ENCODE measurements at regions not wholly inside any gene's neighbourhood (a gene's known extent, or its start where the extent isn't known, plus 50 kb on each side); places are given as distances from the start of the nearest gene placed in this dataset.
"Not testable (repeated sequence)": the region's sequence is repeated elsewhere in the genome, so short reads cannot be mapped to it uniquely, and the experiment has no call there.

- POLR2A ChIA-PET (ENCODE audit: low non-redundant PET): no interaction called here
- CTCF ChIA-PET: interaction anchor here (0.6 kb wide), 1 partner anchor 28 kb away, joined by 3 read pairs; no protein-coding TSS in a partner anchor
- Histone ChIP-seq H3K9me3 (ENCODE audit: low read depth, low read length, poor library complexity, severe bottlenecking) (peaks cover 6% of the 10 kb centered on the region), H3K27me3 (replicated peaks; ENCODE audit: insufficient read depth, low read depth, low read length, poor library complexity) (no peaks in the 10 kb centered on the region), H3K27ac (ENCODE audit: low read depth, low read length, poor library complexity, severe bottlenecking) (no peak overlapping the region), H3K36me3 (ENCODE audit: insufficient read depth, low read length, poor library complexity, severe bottlenecking) (no peaks in the 10 kb centered on the region), H3K4me3 (ENCODE audit: low read depth, low read length, poor library complexity, severe bottlenecking) (no peak overlapping the region), H3K4me1 (ENCODE audit: insufficient read depth, low read length, poor library complexity, severe bottlenecking) (no peaks in the 10 kb centered on the region)
- TF ChIP-seq, protein P1, sequence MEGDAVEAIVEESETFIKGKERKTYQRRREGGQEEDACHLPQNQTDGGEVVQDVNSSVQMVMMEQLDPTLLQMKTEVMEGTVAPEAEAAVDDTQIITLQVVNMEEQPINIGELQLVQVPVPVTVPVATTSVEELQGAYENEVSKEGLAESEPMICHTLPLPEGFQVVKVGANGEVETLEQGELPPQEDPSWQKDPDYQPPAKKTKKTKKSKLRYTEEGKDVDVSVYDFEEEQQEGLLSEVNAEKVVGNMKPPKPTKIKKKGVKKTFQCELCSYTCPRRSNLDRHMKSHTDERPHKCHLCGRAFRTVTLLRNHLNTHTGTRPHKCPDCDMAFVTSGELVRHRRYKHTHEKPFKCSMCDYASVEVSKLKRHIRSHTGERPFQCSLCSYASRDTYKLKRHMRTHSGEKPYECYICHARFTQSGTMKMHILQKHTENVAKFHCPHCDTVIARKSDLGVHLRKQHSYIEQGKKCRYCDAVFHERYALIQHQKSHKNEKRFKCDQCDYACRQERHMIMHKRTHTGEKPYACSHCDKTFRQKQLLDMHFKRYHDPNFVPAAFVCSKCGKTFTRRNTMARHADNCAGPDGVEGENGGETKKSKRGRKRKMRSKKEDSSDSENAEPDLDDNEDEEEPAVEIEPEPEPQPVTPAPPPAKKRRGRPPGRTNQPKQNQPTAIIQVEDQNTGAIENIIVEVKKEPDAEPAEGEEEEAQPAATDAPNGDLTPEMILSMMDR (conservative IDR thresholded peaks at IDR 0.05; ENCODE audit: low read depth, low read length): no peak
- TF ChIP-seq EZH2 (IDR thresholded peaks at IDR 0.05; ENCODE audit: borderline replicate concordance, low read depth, low read length, poor library complexity, severe bottlenecking): no peak
- intact Hi-C loops (cut with micrococcal nuclease; ENCODE audit: unreplicated experiment): no loop called here
- BruUV-seq (replicated peaks): no TSS peak
- no peak for DNase-seq (ENCODE audit: low spot score)
These were observed 116.4 kb downstream of the BMS1 start for GRCh38 chr10:42899036-42899435.

- BruUV-seq (replicated peaks); H3K36me3 ChIP-seq (ENCODE audit: insufficient read depth, low read length, poor library complexity, severe bottlenecking); H3K4me1 ChIP-seq (ENCODE audit: insufficient read depth, low read length, poor library complexity, severe bottlenecking); H3K4me3 ChIP-seq (ENCODE audit: low read depth, low read length, poor library complexity, severe bottlenecking); POLR2A ChIA-PET (ENCODE audit: low non-redundant PET); intact Hi-C loops (cut with micrococcal nuclease; ENCODE audit: unreplicated experiment); H3K27ac ChIP-seq (ENCODE audit: low read depth, low read length, poor library complexity, severe bottlenecking); H3K27me3 ChIP-seq (replicated peaks; ENCODE audit: insufficient read depth, low read depth, low read length, poor library complexity); CTCF ChIA-PET; H3K9me3 ChIP-seq (ENCODE audit: low read depth, low read length, poor library complexity, severe bottlenecking); DNase-seq (ENCODE audit: low spot score): not testable (repeated sequence)
These were observed 117.8 kb downstream of the BMS1 start for GRCh38 chr10:42900346-42900745.

DNA sequence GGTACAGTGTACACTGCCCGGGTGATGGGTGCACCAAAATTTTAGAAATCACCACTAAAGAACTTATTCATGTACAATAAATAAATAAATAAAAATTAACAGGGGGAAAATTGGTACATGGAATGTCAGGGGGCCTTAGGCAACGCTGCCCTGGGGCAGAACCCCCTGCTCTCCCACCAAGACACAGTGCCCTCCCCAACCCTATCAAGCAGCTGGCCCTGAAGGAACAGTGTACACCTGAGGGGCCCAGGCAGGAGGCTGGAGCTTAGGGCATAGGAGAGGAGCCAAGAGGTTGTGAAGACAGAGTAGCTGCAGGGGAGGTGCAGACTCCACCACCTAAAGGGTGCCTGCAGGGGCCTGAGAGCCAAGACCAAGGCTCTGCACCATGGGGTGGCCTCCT, 128.8 kb downstream of the BMS1 start:
- H3K27me3 ChIP-seq (replicated peaks; ENCODE audit: insufficient read depth, low read depth, low read length, poor library complexity): no peaks in the 10 kb centered on the region
- POLR2A ChIA-PET (ENCODE audit: low non-redundant PET): no interaction called here
- no peaks in the 10 kb centered on the region for H3K36me3 ChIP-seq (ENCODE audit: insufficient read depth, low read length, poor library complexity, severe bottlenecking)
- no TSS peak for BruUV-seq (replicated peaks)
- CTCF ChIA-PET: no interaction called here
- no peak overlapping the region for H3K4me3 ChIP-seq (ENCODE audit: low read depth, low read length, poor library complexity, severe bottlenecking)
- intact Hi-C loops (cut with micrococcal nuclease; ENCODE audit: unreplicated experiment): no loop called here
- no peak for TF ChIP-seq EZH2 (IDR thresholded peaks at IDR 0.05; ENCODE audit: borderline replicate concordance, low read depth, low read length, poor library complexity, severe bottlenecking)
- TF ChIP-seq, protein P1 (conservative IDR thresholded peaks at IDR 0.05; ENCODE audit: low read depth, low read length): no peak
- no peaks in the 10 kb centered on the region for H3K9me3 ChIP-seq (ENCODE audit: low read depth, low read length, poor library complexity, severe bottlenecking)
- H3K4me1 ChIP-seq (ENCODE audit: insufficient read depth, low read length, poor library complexity, severe bottlenecking): no peaks in the 10 kb centered on the region
- DNase-seq (ENCODE audit: low spot score): no peak
- H3K27ac ChIP-seq (ENCODE audit: low read depth, low read length, poor library complexity, severe bottlenecking): no peak overlapping the region

DNA sequence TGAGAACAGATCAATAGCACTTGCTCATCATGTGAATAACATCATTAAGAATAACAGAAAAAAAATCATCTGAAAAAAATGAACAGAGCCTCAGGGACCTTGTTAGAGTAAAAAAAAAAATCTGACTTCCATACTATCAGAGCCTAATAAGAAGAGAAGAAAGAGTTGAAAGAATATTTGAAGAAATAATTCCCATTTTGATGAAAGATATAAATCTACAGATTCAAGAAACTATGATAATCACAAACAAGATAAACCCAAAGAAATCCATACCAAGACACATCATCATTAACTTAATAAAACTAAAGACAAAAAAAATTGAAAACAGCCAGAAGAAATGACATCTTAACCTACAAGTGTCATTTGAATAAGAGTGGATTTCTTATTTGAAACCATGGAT, 134.4 kb downstream of the BMS1 start:
- TF ChIP-seq EZH2 (IDR thresholded peaks at IDR 0.05; ENCODE audit: borderline replicate concordance, low read depth, low read length, poor library complexity, severe bottlenecking): no peak
- TF ChIP-seq, protein P1 (conservative IDR thresholded peaks at IDR 0.05; ENCODE audit: low read depth, low read length): no peak
- Histone ChIP-seq H3K27me3 (replicated peaks; ENCODE audit: insufficient read depth, low read depth, low read length, poor library complexity) (no peaks in the 10 kb centered on the region), H3K4me1 (ENCODE audit: insufficient read depth, low read length, poor library complexity, severe bottlenecking) (no peaks in the 10 kb centered on the region), H3K27ac (ENCODE audit: low read depth, low read length, poor library complexity, severe bottlenecking) (no peak overlapping the region), H3K36me3 (ENCODE audit: insufficient read depth, low read length, poor library complexity, severe bottlenecking) (no peaks in the 10 kb centered on the region), H3K9me3 (ENCODE audit: low read depth, low read length, poor library complexity, severe bottlenecking) (peaks cover 4% of the 10 kb centered on the region), H3K4me3 (ENCODE audit: low read depth, low read length, poor library complexity, severe bottlenecking) (no peak overlapping the region)
- no TSS peak for BruUV-seq (replicated peaks)
- no peak for DNase-seq (ENCODE audit: low spot score)
- CTCF ChIA-PET: no interaction called here
- POLR2A ChIA-PET (ENCODE audit: low non-redundant PET): no interaction called here
- intact Hi-C loops (cut with micrococcal nuclease; ENCODE audit: unreplicated experiment): no loop called here

Measured in A673 (cell line).